IMR-90 (cell line): ENCODE measurements at regions not wholly inside any gene's neighbourhood (a gene's known extent, or its start where the extent isn't known, plus 50 kb on each side); places are given as distances from the start of the nearest gene placed in this dataset.

ENCODE experiments used
- ATAC-seq: fragments of 200-7000 bp; cut with Tn5 transposase; 2 replicates; pipeline ENCODE4 v1.9.1; 2020; ENCODE audit warnings: low read depth, mild to moderate bottlenecking, moderate library complexity
- BruUV-seq: library from RNA; stranded (reverse); fragments of 400-500 nt; replicated peaks from 2 replicates; lab custom pipeline; 2021; lab: Mats Ljungman, UMichigan
- CTCF ChIA-PET: fragments of 300-600 bp; formaldehyde crosslinking; extraction: SDS; loops from one replicate; lab custom pipeline; 2021; ENCODE audit warnings: antibody characterized with exemption; lab: Yijun Ruan, JAX
- POLR2A ChIA-PET: fragments of 300-600 bp; sonication (Branson Sonifier 250); formaldehyde crosslinking; loops from one replicate; lab custom pipeline; 2022; ENCODE audit warnings: antibody characterized with exemption; ENCODE audit not compliant: unreplicated experiment; lab: Charles Lee
- DNase-seq: peaks from one replicate; pipeline ENCODE4 v3.0.0; 2013
- H2AFZ ChIP-seq: replicated peaks from 2 replicates; pipeline ENCODE3; 2013; ENCODE audit warnings: low read length, mild to moderate bottlenecking; ENCODE audit not compliant: poor library complexity
- H2AK5ac ChIP-seq: 2 replicates; pipeline ENCODE4 v1.6.1; 2013; ENCODE audit warnings: low read depth, low read length, inconsistent platforms
- H2AK9ac ChIP-seq: replicated peaks from 2 replicates; pipeline ENCODE3; 2013; ENCODE audit warnings: mild to moderate bottlenecking, low read depth, low read length, moderate library complexity; ENCODE audit not compliant: poor library complexity
- H2BK120ac ChIP-seq: 2 replicates; pipeline ENCODE4 v1.6.1; 2013; ENCODE audit warnings: low read depth, low read length, inconsistent platforms
- H2BK15ac ChIP-seq: 3 replicates; pipeline ENCODE4 v1.6.1; 2013; ENCODE audit warnings: low read depth, low read length, inconsistent platforms
- H2BK20ac ChIP-seq: 2 replicates; pipeline ENCODE4 v1.6.1; 2013; ENCODE audit warnings: low read depth, mild to moderate bottlenecking, inconsistent platforms, low read length, moderate library complexity
- H2BK5ac ChIP-seq: 2 replicates; pipeline ENCODE4 v1.6.1; 2013; ENCODE audit warnings: mild to moderate bottlenecking, low read depth, low read length, inconsistent platforms; ENCODE audit not compliant: poor library complexity, severe bottlenecking
- H3K14ac ChIP-seq: replicated peaks from 2 replicates; pipeline ENCODE4 v1.6.1; 2013; ENCODE audit warnings: low read depth, low read length, inconsistent platforms
- H3K18ac ChIP-seq: 2 replicates; pipeline ENCODE4 v1.6.1; 2013; ENCODE audit warnings: low read depth, low read length, control low read depth
- H3K23ac ChIP-seq: 2 replicates; pipeline ENCODE4 v1.6.1; 2013; ENCODE audit warnings: low read depth, low read length, inconsistent platforms
- H3K27ac ChIP-seq: 2 replicates; pipeline ENCODE4 v1.5.1; 2013; ENCODE audit warnings: mild to moderate bottlenecking, control low read depth, low read length; ENCODE audit not compliant: insufficient read depth
- H3K27me3 ChIP-seq: 2 replicates; pipeline ENCODE4 v1.6.1; 2013; ENCODE audit warnings: low read length; ENCODE audit not compliant: control insufficient read depth, insufficient read depth
- H3K36me3 ChIP-seq: 2 replicates; pipeline ENCODE4 v1.6.1; 2013; ENCODE audit warnings: low read length, mixed read lengths; ENCODE audit not compliant: control insufficient read depth, insufficient read depth
- H3K4ac ChIP-seq: 2 replicates; pipeline ENCODE4 v1.6.1; 2013; ENCODE audit warnings: low read depth, low read length, inconsistent platforms
- H3K4me1 ChIP-seq: 2 replicates; pipeline ENCODE4 v1.6.1; 2013; ENCODE audit warnings: low read length, mixed read lengths; ENCODE audit not compliant: control insufficient read depth, insufficient read depth
- H3K4me2 ChIP-seq: 2 replicates; pipeline ENCODE4 v1.6.1; 2013; ENCODE audit warnings: low read depth, mild to moderate bottlenecking, control low read depth, low read length, moderate library complexity
- H3K4me3 ChIP-seq: 2 replicates; pipeline ENCODE4 v1.5.1; 2013; ENCODE audit warnings: low read depth, mild to moderate bottlenecking, control low read depth, low read length, moderate library complexity; ENCODE audit not compliant: insufficient read depth
- H3K56ac ChIP-seq: 2 replicates; pipeline ENCODE4 v1.6.1; 2013; ENCODE audit warnings: low read length, inconsistent platforms; ENCODE audit not compliant: insufficient read depth; ENCODE audit errors: extremely low read depth
- H3K79me1 ChIP-seq, 2 experiments: 2 replicates each; pipeline ENCODE4 v1.6.1; 2013; ENCODE audit warnings: low read length in 2 of 2, inconsistent platforms in 1 of 2, low read depth in 1 of 2
- H3K9ac ChIP-seq: 2 replicates; pipeline ENCODE4 v1.6.1; 2013; ENCODE audit warnings: low read depth, low read length, control low read depth
- H3K9me1 ChIP-seq: 2 replicates; pipeline ENCODE4 v1.6.1; 2013; ENCODE audit warnings: low read length, inconsistent platforms; ENCODE audit not compliant: insufficient read depth
- H3K9me3 ChIP-seq: 2 replicates; pipeline ENCODE4 v1.6.1; 2013; ENCODE audit warnings: low read length; ENCODE audit not compliant: control insufficient read depth, insufficient read depth
- H4K20me1 ChIP-seq: 2 replicates; pipeline ENCODE4 v1.6.1; 2013; ENCODE audit warnings: low read length, inconsistent platforms; ENCODE audit not compliant: insufficient read depth
- H4K5ac ChIP-seq: 2 replicates; pipeline ENCODE4 v1.6.1; 2013; ENCODE audit warnings: mild to moderate bottlenecking, low read depth, low read length, control low read depth
- H4K8ac ChIP-seq, 2 experiments: 2 replicates each; pipeline ENCODE4 v1.6.1; 2013; ENCODE audit warnings: low read depth in 2 of 2, low read length in 2 of 2, control low read depth in 1 of 2, inconsistent platforms in 1 of 2
- H4K91ac ChIP-seq: 2 replicates; pipeline ENCODE4 v1.6.1; 2013; ENCODE audit warnings: low read depth, low read length, inconsistent platforms; ENCODE audit not compliant: insufficient read depth
- CEBPB ChIP-seq: IDR thresholded peaks from 2 replicates; pipeline ENCODE4 v1.6.1; 2012; ENCODE audit warnings: low read depth, low read length, improper control_type of control experiment
- MAFK ChIP-seq: IDR thresholded peaks from 2 replicates; pipeline ENCODE4 v1.6.1; 2012; ENCODE audit warnings: low read depth, low read length, improper control_type of control experiment
- RAD21 ChIP-seq: IDR thresholded peaks from 2 replicates; pipeline ENCODE4 v1.6.1; 2012; ENCODE audit warnings: low read length, improper control_type of control experiment
- RFX5 ChIP-seq: IDR thresholded peaks from 2 replicates; pipeline ENCODE4 v1.8.0; 2012; ENCODE audit warnings: low read depth, mild to moderate bottlenecking, low read length, moderate library complexity
- WGBS, 2 experiments: methylation state at CpG; one replicate each; pipeline versions ENCODE4 v1.1.5 to v1.1.7; 2013; ENCODE audit warnings: missing lambda C conversion rate in 2 of 2; ENCODE audit not compliant: insufficient read length in 1 of 2; ENCODE audit errors: extremely low coverage in 2 of 2; 5-methylcytosine and 5-hydroxymethylcytosine counted together
- dilution Hi-C: fragments of 300-500 bp; cut with HindIII; formaldehyde crosslinking; loops from one replicate; pipeline ENCODE4 v1.14.3; 2018; ENCODE audit warnings: low sequenced_read_pairs; ENCODE audit not compliant: unreplicated experiment
- in situ Hi-C: fragments of 300-500 bp; cut with MboI; formaldehyde crosslinking; loops from 3 replicates; pipeline ENCODE4 v1.14.3; 2019; ENCODE audit warnings: low sequenced_read_pairs, inconsistent platforms, mixed read lengths
- intact Hi-C: fragments of 100-400 bp; cut with micrococcal nuclease; formaldehyde crosslinking; loops from 2 replicates; pipeline ENCODE4 v1.10.0; 2022
- TF ChIP-seq, protein P1 (sequence below): conservative IDR thresholded peaks from 2 replicates; pipeline ENCODE4 v1.5.1; 2012; ENCODE audit warnings: mild to moderate bottlenecking, low read depth, low read length, improper control_type of control experiment

- Histone ChIP-seq H4K91ac (no peak overlapping the region), H3K56ac (no peak overlapping the region), H2AK9ac (no peak overlapping the region), H2BK15ac (no peak overlapping the region), H4K5ac (no peak overlapping the region), H3K4ac (peak overlapping the region; percentile 33; the same call in 1 of the 2 replicates), H3K4me2 (no peak overlapping the region), H3K79me1 (no peaks in the 10 kb centered on the region), H3K9ac (no peak overlapping the region), H3K9me1 (peaks cover 11% of the 10 kb centered on the region; the same call in 1 of the 2 replicates), H3K36me3 (no peaks in the 10 kb centered on the region), H2AFZ (peak overlapping the region; percentile 54), H2BK5ac (no peak overlapping the region), H3K27ac (no peak overlapping the region), H2BK120ac (peak overlapping the region; percentile 47; the same call in 1 of the 2 replicates), H3K27me3 (no peaks in the 10 kb centered on the region), H3K4me3 (no peak overlapping the region), H4K20me1 (no peaks in the 10 kb centered on the region), H2AK5ac (peak overlapping the region; percentile 15; the same call in 1 of the 2 replicates), H3K18ac (peak overlapping the region; percentile 1; the same call in 1 of the 2 replicates), H3K9me3 (no peaks in the 10 kb centered on the region), H2BK20ac (peak overlapping the region; percentile 57; the same call in 1 of the 2 replicates), H4K8ac (peak overlapping the region in 1 of 2 experiments; percentile 23; a peak in 1 of 4 replicates), H3K23ac (peak overlapping the region; percentile 30; the same call in 1 of the 2 replicates), H3K14ac (peak overlapping the region; percentile 64), H3K4me1 (peaks cover 12% of the 10 kb centered on the region)
- POLR2A ChIA-PET = no interaction called here
- intact Hi-C loops = no loop called here
- in situ Hi-C loops = no loop called here
- no TSS peak for BruUV-seq
- TF ChIP-seq CEBPB (no peak), RFX5 (no peak), MAFK (no peak), RAD21 (no peak)
- TF ChIP-seq, protein P1, sequence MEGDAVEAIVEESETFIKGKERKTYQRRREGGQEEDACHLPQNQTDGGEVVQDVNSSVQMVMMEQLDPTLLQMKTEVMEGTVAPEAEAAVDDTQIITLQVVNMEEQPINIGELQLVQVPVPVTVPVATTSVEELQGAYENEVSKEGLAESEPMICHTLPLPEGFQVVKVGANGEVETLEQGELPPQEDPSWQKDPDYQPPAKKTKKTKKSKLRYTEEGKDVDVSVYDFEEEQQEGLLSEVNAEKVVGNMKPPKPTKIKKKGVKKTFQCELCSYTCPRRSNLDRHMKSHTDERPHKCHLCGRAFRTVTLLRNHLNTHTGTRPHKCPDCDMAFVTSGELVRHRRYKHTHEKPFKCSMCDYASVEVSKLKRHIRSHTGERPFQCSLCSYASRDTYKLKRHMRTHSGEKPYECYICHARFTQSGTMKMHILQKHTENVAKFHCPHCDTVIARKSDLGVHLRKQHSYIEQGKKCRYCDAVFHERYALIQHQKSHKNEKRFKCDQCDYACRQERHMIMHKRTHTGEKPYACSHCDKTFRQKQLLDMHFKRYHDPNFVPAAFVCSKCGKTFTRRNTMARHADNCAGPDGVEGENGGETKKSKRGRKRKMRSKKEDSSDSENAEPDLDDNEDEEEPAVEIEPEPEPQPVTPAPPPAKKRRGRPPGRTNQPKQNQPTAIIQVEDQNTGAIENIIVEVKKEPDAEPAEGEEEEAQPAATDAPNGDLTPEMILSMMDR = no peak
- DNase-seq (peak; percentile 56), ATAC-seq (peak; percentile 63)
- CTCF ChIA-PET = interaction anchor here (1.5 kb wide), 1 partner anchor 56 kb away, joined by 4 read pairs; no protein-coding TSS in a partner anchor
- dilution Hi-C loops = no loop called here
- WGBS, 2 experiments = 80% methylated on average over 1 of the region's 5 CpGs; no CpG with 5 or more reads in 1 of the 2 experiments
These were observed 54.1 kb upstream of the ARHGAP42 start for GRCh38 chr11:100632941-100633452.
